ENCODE measurements at regions not wholly inside any gene's neighbourhood (a gene's known extent, or its start where the extent isn't known, plus 50 kb on each side); places are given as distances from the start of the nearest gene placed in this dataset.

DNA sequence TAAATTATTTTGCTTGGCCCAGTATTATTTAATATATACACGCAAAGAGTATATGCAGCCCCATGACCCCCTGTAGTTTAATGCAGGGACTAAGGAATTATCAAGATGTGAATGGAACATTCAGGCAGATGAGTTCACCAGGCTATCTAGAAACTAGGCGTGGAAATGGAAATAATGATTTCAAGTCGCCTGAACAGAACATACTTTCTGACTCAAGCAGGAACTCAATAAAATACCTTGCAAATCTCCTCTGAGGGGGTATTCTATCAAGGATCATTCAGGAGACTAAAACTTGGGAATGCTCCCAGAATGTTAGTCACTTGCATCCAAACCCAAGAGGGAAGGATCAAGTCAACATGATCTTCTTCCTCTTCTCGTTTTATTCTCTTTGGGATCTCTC is 59.6 kb upstream of the RASSF6 start:
- no peak for TF ChIP-seq CTCF (IDR thresholded peaks at IDR 0.05; ENCODE audit: extremely low read depth, insufficient read depth, missing control alignments)
- in situ Hi-C loops (cut with MboI; ENCODE audit: low pct_unique_long_range_greater_than_20kb, low sequenced_read_pairs, unreplicated experiment), result no loop called here
- no peak for DNase-seq (ENCODE audit: low spot score)

DNA sequence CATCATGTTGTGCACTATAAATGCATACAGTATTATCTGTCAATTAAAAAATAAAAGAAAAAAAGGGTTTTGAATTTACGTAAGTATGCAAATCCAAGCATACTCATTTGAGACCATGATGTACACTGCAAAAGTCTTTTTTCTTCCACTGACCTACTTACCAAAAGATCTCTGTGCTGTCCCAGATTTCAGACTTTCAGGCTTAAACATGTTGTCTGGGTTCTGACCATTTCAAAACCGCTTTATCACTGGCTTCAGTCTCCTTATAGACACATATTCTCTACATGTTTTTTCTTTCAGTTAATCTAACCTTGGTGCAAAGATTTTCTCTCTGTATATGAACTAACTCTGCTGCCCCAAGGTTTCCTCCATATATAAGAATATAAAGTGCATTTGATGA is 58.6 kb upstream of the CXCL8 start:
- in situ Hi-C loops (cut with MboI; ENCODE audit: low pct_unique_long_range_greater_than_20kb, low sequenced_read_pairs, unreplicated experiment), result no loop called here
- TF ChIP-seq CTCF (IDR thresholded peaks at IDR 0.05; ENCODE audit: extremely low read depth, insufficient read depth, missing control alignments), result no peak
- no peak for DNase-seq (ENCODE audit: low spot score)

- in situ Hi-C loops (cut with MboI; ENCODE audit: low pct_unique_long_range_greater_than_20kb, low sequenced_read_pairs, unreplicated experiment), result no loop called here
- no peak for DNase-seq (ENCODE audit: low spot score)
- TF ChIP-seq CTCF (IDR thresholded peaks at IDR 0.05; ENCODE audit: extremely low read depth, insufficient read depth, missing control alignments), result no peak
These were observed 57.9 kb upstream of the CXCL8 start for GRCh38 chr4:73682508-73682907.

- no peak for TF ChIP-seq CTCF (IDR thresholded peaks at IDR 0.05; ENCODE audit: extremely low read depth, insufficient read depth, missing control alignments)
- in situ Hi-C loops (cut with MboI; ENCODE audit: low pct_unique_long_range_greater_than_20kb, low sequenced_read_pairs, unreplicated experiment), result no loop called here
- no peak for DNase-seq (ENCODE audit: low spot score)
These were observed 57.3 kb upstream of the CXCL8 start for GRCh38 chr4:73683033-73683432.

DNA sequence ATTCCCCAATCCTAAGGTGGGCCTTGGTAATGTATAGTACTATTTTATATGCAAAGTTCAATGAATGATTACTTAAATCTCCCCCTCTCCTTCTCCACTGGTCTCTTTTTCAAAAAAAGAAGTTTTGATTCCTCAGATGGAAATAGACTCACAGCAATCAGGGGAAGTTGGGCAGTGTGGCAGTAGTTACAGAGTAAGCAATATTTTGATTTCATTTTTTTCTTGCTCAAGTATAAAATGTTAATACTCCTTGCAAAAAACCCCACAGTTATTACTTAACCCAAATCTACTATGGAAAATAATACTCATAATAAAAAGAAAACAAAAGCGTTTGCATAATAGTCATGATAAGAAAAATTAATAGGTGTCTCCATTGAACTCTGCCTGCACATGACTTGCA is 56.9 kb upstream of the CXCL8 start:
- DNase-seq (ENCODE audit: low spot score), result no peak
- TF ChIP-seq CTCF (IDR thresholded peaks at IDR 0.05; ENCODE audit: extremely low read depth, insufficient read depth, missing control alignments), result no peak
- in situ Hi-C loops (cut with MboI; ENCODE audit: low pct_unique_long_range_greater_than_20kb, low sequenced_read_pairs, unreplicated experiment), result no loop called here

- no peak for DNase-seq (ENCODE audit: low spot score)
- TF ChIP-seq CTCF (IDR thresholded peaks at IDR 0.05; ENCODE audit: extremely low read depth, insufficient read depth, missing control alignments), result no peak
- in situ Hi-C loops (cut with MboI; ENCODE audit: low pct_unique_long_range_greater_than_20kb, low sequenced_read_pairs, unreplicated experiment), result no loop called here
These were observed 56.3 kb upstream of the CXCL8 start for GRCh38 chr4:73684097-73684496.

DNA sequence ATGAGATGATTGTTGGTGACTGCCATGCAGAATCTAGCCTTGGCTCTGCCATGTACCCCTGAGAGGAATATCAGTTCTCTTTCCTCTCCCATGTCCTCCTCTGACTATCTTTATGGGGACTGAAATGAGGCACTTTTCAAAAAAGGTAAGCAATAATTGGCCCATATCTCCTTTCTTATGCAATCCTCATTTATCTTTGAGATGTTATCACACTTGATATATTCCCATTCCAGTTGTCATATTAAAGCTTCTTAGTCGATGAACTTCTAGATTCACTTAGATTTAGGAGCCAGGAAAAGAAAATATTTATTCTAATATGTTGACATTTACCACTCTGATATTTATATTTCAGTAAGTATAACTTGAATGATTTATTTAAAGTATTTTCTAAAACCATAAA is 55.3 kb upstream of the CXCL8 start:
- DNase-seq (ENCODE audit: low spot score), result no peak
- in situ Hi-C loops (cut with MboI; ENCODE audit: low pct_unique_long_range_greater_than_20kb, low sequenced_read_pairs, unreplicated experiment), result no loop called here
- no peak for TF ChIP-seq CTCF (IDR thresholded peaks at IDR 0.05; ENCODE audit: extremely low read depth, insufficient read depth, missing control alignments)
